Testis (tissue), 2 donors: ENCODE measurements at regions not wholly inside any gene's neighbourhood (a gene's known extent, or its start where the extent isn't known, plus 50 kb on each side); places are given as distances from the start of the nearest gene placed in this dataset.

ENCODE experiments used
- DNase-seq: peaks from one replicate; pipeline ENCODE4 v3.0.0-alpha.2; 2019
- H3K27ac ChIP-seq, 2 donors: fragments of 200-600 bp; sonication (generic); one replicate each; pipeline ENCODE4 v1.5.1; 2019
- H3K27me3 ChIP-seq: fragments of 200-600 bp; sonication (generic); one replicate; pipeline ENCODE4 v1.5.1; 2019
- H3K36me3 ChIP-seq: fragments of 200-600 bp; sonication (generic); one replicate; pipeline ENCODE4 v1.5.1; 2017; ENCODE audit warnings: low read depth; ENCODE audit errors: missing control alignments
- H3K4me1 ChIP-seq: fragments of 200-600 bp; sonication (generic); one replicate; pipeline ENCODE4 v1.5.1; 2019
- H3K4me3 ChIP-seq, 2 donors: fragments of 200-600 bp; sonication (generic); one replicate each; pipeline ENCODE4 v1.5.1; 2017 to 2019
- H3K9me3 ChIP-seq: fragments of 200-600 bp; sonication (generic); one replicate; pipeline ENCODE4 v1.5.1; 2017
- POLR2A ChIP-seq: fragments of 450-650 bp; IDR thresholded peaks from one replicate; pipeline ENCODE4 v1.6.1; 2017; ENCODE audit warnings: antibody characterized with exemption, mild to moderate bottlenecking, moderate library complexity
- WGBS, 2 donors: methylation state at CpG; one replicate each; pipeline ENCODE4 v1.1.5; 2018; 5-methylcytosine and 5-hydroxymethylcytosine counted together
- intact Hi-C: fragments of 100-400 bp; cut with DNase I; formaldehyde crosslinking; loops from one replicate; pipeline ENCODE4 v1.15.1; 2023; ENCODE audit warnings: low total_unique reads
- TF ChIP-seq, protein P1 (sequence below), 3 experiments: fragments of 450-650 bp in 2 of 3; fragments of 200-600 bp in 1 of 3; sonication (generic) in 1 of 3; IDR thresholded peaks; one replicate each; pipeline ENCODE4 v1.5.1; 2016 to 2019; ENCODE audit warnings: antibody characterized with exemption in 3 of 3, mild to moderate bottlenecking in 2 of 3, moderate library complexity in 1 of 3

DNA sequence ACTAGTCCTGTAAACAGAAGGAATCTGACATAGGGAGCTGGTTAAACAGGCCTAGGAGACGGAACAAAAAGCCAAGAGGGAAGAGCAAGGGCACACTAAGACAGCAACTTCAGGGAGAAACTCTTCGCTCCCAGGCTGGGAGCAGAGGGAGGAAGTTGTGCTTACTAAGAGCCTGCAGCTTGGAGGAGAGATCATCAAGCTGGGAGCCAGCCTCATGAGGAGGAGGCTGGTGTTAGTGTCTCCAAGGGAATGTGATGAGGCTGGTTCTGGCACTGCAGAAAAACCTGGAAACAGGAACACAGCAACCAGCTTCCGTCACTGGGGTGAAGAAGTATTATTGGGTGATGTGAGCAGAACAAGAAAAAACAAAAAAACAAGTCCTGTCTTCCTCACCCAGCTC lies 1027.3 kb downstream of the UQCRFS1 start:
- Histone ChIP-seq H3K27me3 (no peaks in the 10 kb centered on the region), H3K27ac (no peak overlapping the region), H3K9me3 (no peaks in the 10 kb centered on the region), H3K36me3 (no peaks in the 10 kb centered on the region), H3K4me3 (no peak overlapping the region), H3K4me1 (no peaks in the 10 kb centered on the region)
- intact Hi-C loops, result no loop called here
- TF ChIP-seq, protein P1, sequence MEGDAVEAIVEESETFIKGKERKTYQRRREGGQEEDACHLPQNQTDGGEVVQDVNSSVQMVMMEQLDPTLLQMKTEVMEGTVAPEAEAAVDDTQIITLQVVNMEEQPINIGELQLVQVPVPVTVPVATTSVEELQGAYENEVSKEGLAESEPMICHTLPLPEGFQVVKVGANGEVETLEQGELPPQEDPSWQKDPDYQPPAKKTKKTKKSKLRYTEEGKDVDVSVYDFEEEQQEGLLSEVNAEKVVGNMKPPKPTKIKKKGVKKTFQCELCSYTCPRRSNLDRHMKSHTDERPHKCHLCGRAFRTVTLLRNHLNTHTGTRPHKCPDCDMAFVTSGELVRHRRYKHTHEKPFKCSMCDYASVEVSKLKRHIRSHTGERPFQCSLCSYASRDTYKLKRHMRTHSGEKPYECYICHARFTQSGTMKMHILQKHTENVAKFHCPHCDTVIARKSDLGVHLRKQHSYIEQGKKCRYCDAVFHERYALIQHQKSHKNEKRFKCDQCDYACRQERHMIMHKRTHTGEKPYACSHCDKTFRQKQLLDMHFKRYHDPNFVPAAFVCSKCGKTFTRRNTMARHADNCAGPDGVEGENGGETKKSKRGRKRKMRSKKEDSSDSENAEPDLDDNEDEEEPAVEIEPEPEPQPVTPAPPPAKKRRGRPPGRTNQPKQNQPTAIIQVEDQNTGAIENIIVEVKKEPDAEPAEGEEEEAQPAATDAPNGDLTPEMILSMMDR (IDR thresholded peaks at IDR 0.05), result no peak
- TF ChIP-seq POLR2A, result no peak
- DNase-seq, result no peak
- WGBS, 2 donors, result 68 to 78% methylated on average over 3 of the region's 3 CpGs

DNA sequence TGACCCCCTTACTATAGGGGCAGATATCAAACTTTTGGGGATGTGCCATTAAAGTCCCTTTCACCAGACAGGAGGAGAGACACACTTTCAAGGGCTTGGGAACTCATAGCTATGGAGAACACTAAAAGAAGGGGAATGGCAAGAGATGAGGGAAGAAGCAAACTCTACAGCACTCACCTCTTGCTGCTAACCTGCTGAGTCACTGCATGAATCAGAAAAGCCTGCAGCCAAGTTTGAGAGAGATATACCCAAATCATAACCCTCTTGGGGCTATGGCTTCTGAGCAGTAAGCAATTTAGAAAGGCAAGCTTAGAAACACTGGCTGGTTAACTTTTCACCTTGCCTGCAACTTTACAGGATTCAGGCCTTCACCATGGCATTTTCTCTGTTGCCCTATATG lies 1028.0 kb downstream of the UQCRFS1 start:
- Histone ChIP-seq H3K27me3 (no peaks in the 10 kb centered on the region), H3K4me1 (no peaks in the 10 kb centered on the region), H3K9me3 (no peaks in the 10 kb centered on the region), H3K4me3 (no peak overlapping the region), H3K27ac (no peak overlapping the region), H3K36me3 (no peaks in the 10 kb centered on the region)
- DNase-seq, result no peak
- intact Hi-C loops, result no loop called here
- no peak for TF ChIP-seq POLR2A
- TF ChIP-seq, protein P1 (IDR thresholded peaks at IDR 0.05), result no peak

- Histone ChIP-seq H3K9me3 (no peaks in the 10 kb centered on the region), H3K36me3 (no peaks in the 10 kb centered on the region), H3K27ac (no peak overlapping the region), H3K27me3 (no peaks in the 10 kb centered on the region), H3K4me3 (no peak overlapping the region), H3K4me1 (no peaks in the 10 kb centered on the region)
- DNase-seq, result no peak
- TF ChIP-seq, protein P1 (IDR thresholded peaks at IDR 0.05), result no peak
- no peak for TF ChIP-seq POLR2A
- intact Hi-C loops, result no loop called here
- WGBS, 2 donors, result 45 to 50% methylated on average over 1 of the region's 1 CpG
These were observed 1036.8 kb downstream of the UQCRFS1 start for GRCh38 chr19:28176193-28176592.

DNA sequence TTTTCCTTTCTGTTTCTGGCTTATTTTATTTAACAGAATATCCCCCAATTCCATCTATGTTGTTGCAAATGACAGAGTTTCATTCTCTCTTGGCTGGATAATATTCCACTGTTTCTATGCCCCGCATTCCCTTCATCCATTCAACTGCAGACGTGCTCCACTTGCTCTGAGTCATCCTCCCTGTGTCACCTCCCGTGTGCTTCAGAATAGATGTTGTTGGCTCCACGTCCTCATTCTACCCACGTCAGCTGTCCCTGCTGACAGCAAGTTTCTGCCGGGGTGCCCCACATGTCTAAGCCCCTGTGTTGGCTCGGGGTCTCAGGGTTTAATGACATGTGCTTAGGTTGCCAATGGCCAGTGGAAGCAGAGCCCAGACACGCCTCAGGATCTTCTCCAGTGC lies 1041.0 kb downstream of the UQCRFS1 start:
- 92 to 94% methylated on average over 6 to 8 of the region's 8 CpGs for WGBS, 2 donors

GRCh38 chr19:28170066-28170465 lies 1042.9 kb downstream of the UQCRFS1 start:
- peaks cover 3% of the 10 kb centered on the region for H3K4me1 ChIP-seq
- WGBS, 2 donors, result 52 to 70% methylated on average over 3 of the region's 3 CpGs
- no peak for DNase-seq
- intact Hi-C loops, result no loop called here
- H3K27me3 ChIP-seq, result no peaks in the 10 kb centered on the region
- TF ChIP-seq, protein P1 (IDR thresholded peaks at IDR 0.05), result no peak
- TF ChIP-seq POLR2A, result no peak
- no peaks in the 10 kb centered on the region for H3K36me3 ChIP-seq
- H3K27ac ChIP-seq, result no peak overlapping the region
- H3K9me3 ChIP-seq, result no peaks in the 10 kb centered on the region
- H3K4me3 ChIP-seq, result no peak overlapping the region

More for the DNA sequence above, 1041.0 kb downstream of the UQCRFS1 start:
- Histone ChIP-seq H3K9me3 (no peaks in the 10 kb centered on the region), H3K4me1 (peaks cover 3% of the 10 kb centered on the region), H3K4me3 (no peak overlapping the region), H3K27me3 (no peaks in the 10 kb centered on the region), H3K27ac (no peak overlapping the region), H3K36me3 (no peaks in the 10 kb centered on the region)
- no peak for DNase-seq
- TF ChIP-seq, protein P1 (IDR thresholded peaks at IDR 0.05), result no peak
- TF ChIP-seq POLR2A, result no peak
- intact Hi-C loops, result no loop called here
